ENCODE measurements at regions not wholly inside any gene's neighbourhood (a gene's known extent, or its start where the extent isn't known, plus 50 kb on each side); places are given as distances from the start of the nearest gene placed in this dataset.

- intact Hi-C loops (cut with micrococcal nuclease), result no loop called here
- TF ChIP-seq CTCF (IDR thresholded peaks at IDR 0.05), result no peak
- Mint-ChIP-seq H3K9me3 (peaks cover 4% of the 10 kb centered on the region in 2 donors), H3K36me3 (no peaks in the 10 kb centered on the region), H3K4me3 (no peak overlapping the region), H3K4me1 (no peaks in the 10 kb centered on the region), H3K27ac (no peak overlapping the region), H3K27me3 (ENCODE audit: low read depth in 2 of 2) (no peaks in the 10 kb centered on the region)
- Histone ChIP-seq H3K9me3 (ENCODE audit: control insufficient read depth, insufficient read depth, low read length) (no peaks in the 10 kb centered on the region), H3K4me1 (ENCODE audit: control insufficient read depth, insufficient read depth, low read length) (no peaks in the 10 kb centered on the region), H3K27me3 (ENCODE audit: control insufficient read depth, insufficient read depth, low read length) (no peaks in the 10 kb centered on the region), H3K27ac (ENCODE audit: low read length) (no peak overlapping the region), H3K4me3 (ENCODE audit: low read length) (no peak overlapping the region), H3K36me3 (ENCODE audit: control insufficient read depth, insufficient read depth, low read length) (no peaks in the 10 kb centered on the region)
- ATAC-seq (no peak), DNase-seq (no peak)
- WGBS (ENCODE audit: insufficient coverage), result 87% methylated on average over 4 of the region's 8 CpGs
Observed at GRCh38 chr2:66840321-66841002, 405.5 kb downstream of the MEIS1 start.

- intact Hi-C loops (cut with micrococcal nuclease), result no loop called here
- Mint-ChIP-seq H3K9me3 (no peaks in the 10 kb centered on the region), H3K27ac (no peak overlapping the region), H3K36me3 (no peaks in the 10 kb centered on the region), H3K4me3 (no peak overlapping the region), H3K27me3 (ENCODE audit: low read depth in 2 of 2) (peaks cover 0 to 2% of the 10 kb centered on the region in 2 donors), H3K4me1 (no peaks in the 10 kb centered on the region)
- H3K4me3 ChIP-seq (ENCODE audit: low read length), result no peak overlapping the region
- ATAC-seq (no peak), DNase-seq (no peak)
- H3K27me3 ChIP-seq (ENCODE audit: control insufficient read depth, insufficient read depth, low read length), result no peaks in the 10 kb centered on the region
- 85% methylated on average over 3 of the region's 3 CpGs for WGBS (ENCODE audit: insufficient coverage)
- no peak overlapping the region for H3K27ac ChIP-seq (ENCODE audit: low read length)
- H3K9me3 ChIP-seq (ENCODE audit: control insufficient read depth, insufficient read depth, low read length), result no peaks in the 10 kb centered on the region
- no peak for TF ChIP-seq CTCF (IDR thresholded peaks at IDR 0.05)
- no peaks in the 10 kb centered on the region for H3K36me3 ChIP-seq (ENCODE audit: control insufficient read depth, insufficient read depth, low read length)
- no peaks in the 10 kb centered on the region for H3K4me1 ChIP-seq (ENCODE audit: control insufficient read depth, insufficient read depth, low read length)
Observed at GRCh38 chr2:66843847-66844246, 408.9 kb downstream of the MEIS1 start.

- H3K36me3 ChIP-seq (ENCODE audit: control insufficient read depth, insufficient read depth, low read length), result no peaks in the 10 kb centered on the region
- DNase-seq (no peak), ATAC-seq (no peak)
- 49% methylated on average over 2 of the region's 2 CpGs for WGBS (ENCODE audit: insufficient coverage)
- TF ChIP-seq CTCF (IDR thresholded peaks at IDR 0.05), result no peak
- no peaks in the 10 kb centered on the region for H3K9me3 ChIP-seq (ENCODE audit: control insufficient read depth, insufficient read depth, low read length)
- Mint-ChIP-seq H3K27ac (no peak overlapping the region), H3K27me3 (ENCODE audit: low read depth in 2 of 2) (peaks cover 0 to 2% of the 10 kb centered on the region in 2 donors), H3K4me3 (no peak overlapping the region), H3K9me3 (no peaks in the 10 kb centered on the region), H3K4me1 (no peaks in the 10 kb centered on the region), H3K36me3 (no peaks in the 10 kb centered on the region)
- no peaks in the 10 kb centered on the region for H3K27me3 ChIP-seq (ENCODE audit: control insufficient read depth, insufficient read depth, low read length)
- no peak overlapping the region for H3K4me3 ChIP-seq (ENCODE audit: low read length)
- no peaks in the 10 kb centered on the region for H3K4me1 ChIP-seq (ENCODE audit: control insufficient read depth, insufficient read depth, low read length)
- intact Hi-C loops (cut with micrococcal nuclease), result no loop called here
- H3K27ac ChIP-seq (ENCODE audit: low read length), result no peak overlapping the region
Observed at GRCh38 chr2:66845307-66845706, 410.4 kb downstream of the MEIS1 start.

- Histone ChIP-seq H3K27ac (ENCODE audit: low read length) (no peak overlapping the region), H3K27me3 (ENCODE audit: control insufficient read depth, insufficient read depth, low read length) (no peaks in the 10 kb centered on the region), H3K4me3 (ENCODE audit: low read length) (no peak overlapping the region), H3K9me3 (ENCODE audit: control insufficient read depth, insufficient read depth, low read length) (no peaks in the 10 kb centered on the region), H3K4me1 (ENCODE audit: control insufficient read depth, insufficient read depth, low read length) (no peaks in the 10 kb centered on the region), H3K36me3 (ENCODE audit: control insufficient read depth, insufficient read depth, low read length) (no peaks in the 10 kb centered on the region)
- H3K27ac Mint-ChIP-seq, result no peak overlapping the region
- intact Hi-C loops (cut with micrococcal nuclease), result no loop called here
- H3K4me1 Mint-ChIP-seq, result no peaks in the 10 kb centered on the region
- DNase-seq (no peak), ATAC-seq (no peak)
- 92% methylated on average over 2 of the region's 2 CpGs for WGBS (ENCODE audit: insufficient coverage)
- H3K9me3 Mint-ChIP-seq, result no peaks in the 10 kb centered on the region
- no peaks in the 10 kb centered on the region for H3K36me3 Mint-ChIP-seq
- no peak overlapping the region for H3K4me3 Mint-ChIP-seq
- peaks cover 0 to 2% of the 10 kb centered on the region in 2 donors for H3K27me3 Mint-ChIP-seq (ENCODE audit: low read depth in 2 of 2)
- TF ChIP-seq CTCF (IDR thresholded peaks at IDR 0.05), result no peak
Observed at GRCh38 chr2:66846887-66847286, 412.0 kb downstream of the MEIS1 start.

Data from natural killer cell (primary cell).